IMR-90 (cell line): ENCODE measurements at regions not wholly inside any gene's neighbourhood (a gene's known extent, or its start where the extent isn't known, plus 50 kb on each side); places are given as distances from the start of the nearest gene placed in this dataset.
A peak's percentile ranks its signal among the peaks of the same experiment; 100 is the strongest.

Experiments
- ATAC-seq: fragments of 200-7000 bp; cut with Tn5 transposase; 2 replicates; pipeline ENCODE4 v1.9.1; 2020; ENCODE audit warnings: low read depth, mild to moderate bottlenecking, moderate library complexity
- BruUV-seq: library from RNA; stranded (reverse); fragments of 400-500 nt; replicated peaks from 2 replicates; lab custom pipeline; 2021; lab: Mats Ljungman, UMichigan
- CTCF ChIA-PET: fragments of 300-600 bp; formaldehyde crosslinking; extraction: SDS; loops from one replicate; lab custom pipeline; 2021; ENCODE audit warnings: antibody characterized with exemption; lab: Yijun Ruan, JAX
- POLR2A ChIA-PET: fragments of 300-600 bp; sonication (Branson Sonifier 250); formaldehyde crosslinking; loops from one replicate; lab custom pipeline; 2022; ENCODE audit warnings: antibody characterized with exemption; ENCODE audit not compliant: unreplicated experiment; lab: Charles Lee
- DNase-seq: peaks from one replicate; pipeline ENCODE4 v3.0.0; 2013
- H2AFZ ChIP-seq: replicated peaks from 2 replicates; pipeline ENCODE3; 2013; ENCODE audit warnings: low read length, mild to moderate bottlenecking; ENCODE audit not compliant: poor library complexity
- H2AK5ac ChIP-seq: 2 replicates; pipeline ENCODE4 v1.6.1; 2013; ENCODE audit warnings: low read depth, low read length, inconsistent platforms
- H2AK9ac ChIP-seq: replicated peaks from 2 replicates; pipeline ENCODE3; 2013; ENCODE audit warnings: mild to moderate bottlenecking, low read depth, low read length, moderate library complexity; ENCODE audit not compliant: poor library complexity
- H2BK120ac ChIP-seq: 2 replicates; pipeline ENCODE4 v1.6.1; 2013; ENCODE audit warnings: low read depth, low read length, inconsistent platforms
- H2BK15ac ChIP-seq: 3 replicates; pipeline ENCODE4 v1.6.1; 2013; ENCODE audit warnings: low read depth, low read length, inconsistent platforms
- H2BK20ac ChIP-seq: 2 replicates; pipeline ENCODE4 v1.6.1; 2013; ENCODE audit warnings: low read depth, mild to moderate bottlenecking, inconsistent platforms, low read length, moderate library complexity
- H2BK5ac ChIP-seq: 2 replicates; pipeline ENCODE4 v1.6.1; 2013; ENCODE audit warnings: mild to moderate bottlenecking, low read depth, low read length, inconsistent platforms; ENCODE audit not compliant: poor library complexity, severe bottlenecking
- H3K14ac ChIP-seq: replicated peaks from 2 replicates; pipeline ENCODE4 v1.6.1; 2013; ENCODE audit warnings: low read depth, low read length, inconsistent platforms
- H3K18ac ChIP-seq: 2 replicates; pipeline ENCODE4 v1.6.1; 2013; ENCODE audit warnings: low read depth, low read length, control low read depth
- H3K23ac ChIP-seq: 2 replicates; pipeline ENCODE4 v1.6.1; 2013; ENCODE audit warnings: low read depth, low read length, inconsistent platforms
- H3K27ac ChIP-seq: 2 replicates; pipeline ENCODE4 v1.5.1; 2013; ENCODE audit warnings: mild to moderate bottlenecking, control low read depth, low read length; ENCODE audit not compliant: insufficient read depth
- H3K27me3 ChIP-seq: 2 replicates; pipeline ENCODE4 v1.6.1; 2013; ENCODE audit warnings: low read length; ENCODE audit not compliant: control insufficient read depth, insufficient read depth
- H3K36me3 ChIP-seq: 2 replicates; pipeline ENCODE4 v1.6.1; 2013; ENCODE audit warnings: low read length, mixed read lengths; ENCODE audit not compliant: control insufficient read depth, insufficient read depth
- H3K4ac ChIP-seq: 2 replicates; pipeline ENCODE4 v1.6.1; 2013; ENCODE audit warnings: low read depth, low read length, inconsistent platforms
- H3K4me1 ChIP-seq: 2 replicates; pipeline ENCODE4 v1.6.1; 2013; ENCODE audit warnings: low read length, mixed read lengths; ENCODE audit not compliant: control insufficient read depth, insufficient read depth
- H3K4me2 ChIP-seq: 2 replicates; pipeline ENCODE4 v1.6.1; 2013; ENCODE audit warnings: low read depth, mild to moderate bottlenecking, control low read depth, low read length, moderate library complexity
- H3K4me3 ChIP-seq: 2 replicates; pipeline ENCODE4 v1.5.1; 2013; ENCODE audit warnings: low read depth, mild to moderate bottlenecking, control low read depth, low read length, moderate library complexity; ENCODE audit not compliant: insufficient read depth
- H3K56ac ChIP-seq: 2 replicates; pipeline ENCODE4 v1.6.1; 2013; ENCODE audit warnings: low read length, inconsistent platforms; ENCODE audit not compliant: insufficient read depth; ENCODE audit errors: extremely low read depth
- H3K79me1 ChIP-seq, 2 experiments: 2 replicates each; pipeline ENCODE4 v1.6.1; 2013; ENCODE audit warnings: low read length in 2 of 2, inconsistent platforms in 1 of 2, low read depth in 1 of 2
- H3K9ac ChIP-seq: 2 replicates; pipeline ENCODE4 v1.6.1; 2013; ENCODE audit warnings: low read depth, low read length, control low read depth
- H3K9me1 ChIP-seq: 2 replicates; pipeline ENCODE4 v1.6.1; 2013; ENCODE audit warnings: low read length, inconsistent platforms; ENCODE audit not compliant: insufficient read depth
- H3K9me3 ChIP-seq: 2 replicates; pipeline ENCODE4 v1.6.1; 2013; ENCODE audit warnings: low read length; ENCODE audit not compliant: control insufficient read depth, insufficient read depth
- H4K20me1 ChIP-seq: 2 replicates; pipeline ENCODE4 v1.6.1; 2013; ENCODE audit warnings: low read length, inconsistent platforms; ENCODE audit not compliant: insufficient read depth
- H4K5ac ChIP-seq: 2 replicates; pipeline ENCODE4 v1.6.1; 2013; ENCODE audit warnings: mild to moderate bottlenecking, low read depth, low read length, control low read depth
- H4K8ac ChIP-seq, 2 experiments: 2 replicates each; pipeline ENCODE4 v1.6.1; 2013; ENCODE audit warnings: low read depth in 2 of 2, low read length in 2 of 2, control low read depth in 1 of 2, inconsistent platforms in 1 of 2
- H4K91ac ChIP-seq: 2 replicates; pipeline ENCODE4 v1.6.1; 2013; ENCODE audit warnings: low read depth, low read length, inconsistent platforms; ENCODE audit not compliant: insufficient read depth
- CEBPB ChIP-seq: IDR thresholded peaks from 2 replicates; pipeline ENCODE4 v1.6.1; 2012; ENCODE audit warnings: low read depth, low read length, improper control_type of control experiment
- RAD21 ChIP-seq: IDR thresholded peaks from 2 replicates; pipeline ENCODE4 v1.6.1; 2012; ENCODE audit warnings: low read length, improper control_type of control experiment
- WGBS, 2 experiments: methylation state at CpG; one replicate each; pipeline versions ENCODE4 v1.1.5 to v1.1.7; 2013; ENCODE audit warnings: missing lambda C conversion rate in 2 of 2; ENCODE audit not compliant: insufficient read length in 1 of 2; ENCODE audit errors: extremely low coverage in 2 of 2; 5-methylcytosine and 5-hydroxymethylcytosine counted together
- dilution Hi-C: fragments of 300-500 bp; cut with HindIII; formaldehyde crosslinking; loops from one replicate; pipeline ENCODE4 v1.14.3; 2018; ENCODE audit warnings: low sequenced_read_pairs; ENCODE audit not compliant: unreplicated experiment
- in situ Hi-C: fragments of 300-500 bp; cut with MboI; formaldehyde crosslinking; loops from 3 replicates; pipeline ENCODE4 v1.14.3; 2019; ENCODE audit warnings: low sequenced_read_pairs, inconsistent platforms, mixed read lengths
- intact Hi-C: fragments of 100-400 bp; cut with micrococcal nuclease; formaldehyde crosslinking; loops from 2 replicates; pipeline ENCODE4 v1.10.0; 2022

GRCh38 chr9:21747175-21747574, 55.3 kb upstream of the MTAP start:
- TF ChIP-seq CEBPB (peak; percentile 36; the same call in 1 of the 2 replicates), RAD21 (no peak)
- no CpG with 5 or more reads among the region's 2 CpGs for WGBS, 2 experiments
- no peaks in the 10 kb centered on the region for H3K79me1 ChIP-seq
- H4K20me1 ChIP-seq, result no peaks in the 10 kb centered on the region
- H3K36me3 ChIP-seq, result no peaks in the 10 kb centered on the region
- no peak overlapping the region for H4K8ac ChIP-seq
- no peak overlapping the region for H4K91ac ChIP-seq
- H3K4me3 ChIP-seq, result no peak overlapping the region
- no peaks in the 10 kb centered on the region for H3K9me3 ChIP-seq
- H3K18ac ChIP-seq, result no peak overlapping the region
- ChIA-PET CTCF (no interaction called here), POLR2A (no interaction called here)
- no peak overlapping the region for H2BK120ac ChIP-seq
- no peak overlapping the region for H3K4me2 ChIP-seq
- H3K27me3 ChIP-seq, result no peaks in the 10 kb centered on the region
- H3K4ac ChIP-seq, result no peak overlapping the region
- H3K27ac ChIP-seq, result no peak overlapping the region
- intact Hi-C loops, result no loop called here
- no peak overlapping the region for H2AK9ac ChIP-seq
- H2BK15ac ChIP-seq, result no peak overlapping the region
- H4K5ac ChIP-seq, result no peak overlapping the region
- ATAC-seq, result no peak
- H3K4me1 ChIP-seq, result no peaks in the 10 kb centered on the region
- H3K9ac ChIP-seq, result no peak overlapping the region
- H2BK5ac ChIP-seq, result no peak overlapping the region
- H3K56ac ChIP-seq, result no peak overlapping the region
- in situ Hi-C loops, result no loop called here
- dilution Hi-C loops, result no loop called here
- H2BK20ac ChIP-seq, result no peak overlapping the region
- no peaks in the 10 kb centered on the region for H3K9me1 ChIP-seq
- no peak overlapping the region for H3K14ac ChIP-seq
- no peak overlapping the region for H3K23ac ChIP-seq
- no peak for DNase-seq
- no TSS peak for BruUV-seq
- H2AFZ ChIP-seq, result no peak overlapping the region
- H2AK5ac ChIP-seq, result no peak overlapping the region
